ENCODE measurements at regions not wholly inside any gene's neighbourhood (a gene's known extent, or its start where the extent isn't known, plus 50 kb on each side); places are given as distances from the start of the nearest gene placed in this dataset.
A peak's percentile ranks its signal among the peaks of the same experiment; 100 is the strongest.

DNA sequence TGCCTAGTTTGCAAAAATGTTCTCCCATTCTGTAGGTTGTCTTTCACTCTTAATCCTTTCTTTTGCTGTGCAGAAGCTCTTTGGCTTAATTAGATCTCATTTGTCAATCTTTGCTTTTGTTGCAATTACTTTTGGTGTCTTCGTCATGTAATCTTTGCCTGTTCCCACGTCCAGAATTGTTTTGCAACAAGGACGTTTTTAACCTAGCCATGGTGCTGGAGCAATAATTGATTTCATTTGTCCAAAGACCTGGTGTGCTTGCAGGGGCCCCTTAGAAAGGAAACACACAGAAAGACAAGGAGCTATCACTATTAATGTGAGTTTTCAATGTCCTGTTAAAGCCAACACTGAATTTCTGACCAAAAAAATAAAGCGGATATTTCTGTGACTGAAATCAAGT lies 89.1 kb upstream of the GALNT15 start:
- no peak overlapping the region for H2AFZ ChIP-seq (replicated peaks; ENCODE audit: low read length, poor library complexity)
- intact Hi-C loops (cut with micrococcal nuclease), result no loop called here
- in situ Hi-C loops (cut with MboI; ENCODE audit: low sequenced_read_pairs), result no loop called here

More for the DNA sequence above, 89.1 kb upstream of the GALNT15 start:
- H4K91ac ChIP-seq (ENCODE audit: insufficient read depth, low read depth, low read length), result no peak overlapping the region; the same call in 1 of the 2 replicates
- H3K9me1 ChIP-seq (ENCODE audit: insufficient read depth, low read length), result peaks cover 12% of the 10 kb centered on the region
- no peak overlapping the region for H2AK9ac ChIP-seq (replicated peaks; ENCODE audit: low read depth, low read length, poor library complexity)
- no peak overlapping the region for H3K4me2 ChIP-seq (ENCODE audit: low read depth, low read length)
- no peak overlapping the region for H3K4ac ChIP-seq (ENCODE audit: low read depth, low read length)
- no peak overlapping the region for H3K56ac ChIP-seq (ENCODE audit: extremely low read depth, insufficient read depth, low read length)
- dilution Hi-C loops (cut with HindIII; ENCODE audit: low sequenced_read_pairs, unreplicated experiment), result no loop called here
- CTCF ChIA-PET, result interaction anchor here (0.7 kb wide), 2 partner anchors 13 to 40 kb away, joined by 3 read pairs; no protein-coding TSS in a partner anchor
- peak overlapping the region; percentile 35 to 81; a peak in 3 of 4 replicates for H4K8ac ChIP-seq (ENCODE audit: low read depth in 2 of 2, low read length in 2 of 2)
- H3K18ac ChIP-seq (ENCODE audit: low read depth, low read length), result no peak overlapping the region
- peak overlapping the region; percentile 81 for H2BK20ac ChIP-seq (ENCODE audit: low read depth, low read length)
- H3K23ac ChIP-seq (ENCODE audit: low read depth, low read length), result 0 out of 2 replicates have a peak overlapping the region, but pooled peaks have one; percentile 5
- H3K27me3 ChIP-seq (ENCODE audit: control insufficient read depth, insufficient read depth, low read length), result no peaks in the 10 kb centered on the region
- no TSS peak for BruUV-seq (replicated peaks)
- peak overlapping the region; percentile 85 for H2BK120ac ChIP-seq (ENCODE audit: low read depth, low read length)
- H3K9ac ChIP-seq (ENCODE audit: low read depth, low read length), result no peak overlapping the region
- no peaks in the 10 kb centered on the region for H4K20me1 ChIP-seq (ENCODE audit: insufficient read depth, low read length)
- H3K14ac ChIP-seq (replicated peaks; ENCODE audit: low read depth, low read length), result peak overlapping the region; percentile 73; the same call in 1 of the 2 replicates
- H2AK5ac ChIP-seq (ENCODE audit: low read depth, low read length), result peak overlapping the region; percentile 79; the same call in 1 of the 2 replicates
- no peak for TF ChIP-seq CHD1 (IDR thresholded peaks at IDR 0.05; ENCODE audit: low read depth, low read length)
- TF ChIP-seq, protein P1, sequence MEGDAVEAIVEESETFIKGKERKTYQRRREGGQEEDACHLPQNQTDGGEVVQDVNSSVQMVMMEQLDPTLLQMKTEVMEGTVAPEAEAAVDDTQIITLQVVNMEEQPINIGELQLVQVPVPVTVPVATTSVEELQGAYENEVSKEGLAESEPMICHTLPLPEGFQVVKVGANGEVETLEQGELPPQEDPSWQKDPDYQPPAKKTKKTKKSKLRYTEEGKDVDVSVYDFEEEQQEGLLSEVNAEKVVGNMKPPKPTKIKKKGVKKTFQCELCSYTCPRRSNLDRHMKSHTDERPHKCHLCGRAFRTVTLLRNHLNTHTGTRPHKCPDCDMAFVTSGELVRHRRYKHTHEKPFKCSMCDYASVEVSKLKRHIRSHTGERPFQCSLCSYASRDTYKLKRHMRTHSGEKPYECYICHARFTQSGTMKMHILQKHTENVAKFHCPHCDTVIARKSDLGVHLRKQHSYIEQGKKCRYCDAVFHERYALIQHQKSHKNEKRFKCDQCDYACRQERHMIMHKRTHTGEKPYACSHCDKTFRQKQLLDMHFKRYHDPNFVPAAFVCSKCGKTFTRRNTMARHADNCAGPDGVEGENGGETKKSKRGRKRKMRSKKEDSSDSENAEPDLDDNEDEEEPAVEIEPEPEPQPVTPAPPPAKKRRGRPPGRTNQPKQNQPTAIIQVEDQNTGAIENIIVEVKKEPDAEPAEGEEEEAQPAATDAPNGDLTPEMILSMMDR (conservative IDR thresholded peaks at IDR 0.05; ENCODE audit: low read depth, low read length), result no peak
- TF ChIP-seq MXI1 (IDR thresholded peaks at IDR 0.05; ENCODE audit: borderline replicate concordance, low read depth, low read length), result no peak
- TF ChIP-seq, protein P2, sequence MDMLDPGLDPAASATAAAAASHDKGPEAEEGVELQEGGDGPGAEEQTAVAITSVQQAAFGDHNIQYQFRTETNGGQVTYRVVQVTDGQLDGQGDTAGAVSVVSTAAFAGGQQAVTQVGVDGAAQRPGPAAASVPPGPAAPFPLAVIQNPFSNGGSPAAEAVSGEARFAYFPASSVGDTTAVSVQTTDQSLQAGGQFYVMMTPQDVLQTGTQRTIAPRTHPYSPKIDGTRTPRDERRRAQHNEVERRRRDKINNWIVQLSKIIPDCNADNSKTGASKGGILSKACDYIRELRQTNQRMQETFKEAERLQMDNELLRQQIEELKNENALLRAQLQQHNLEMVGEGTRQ (IDR thresholded peaks at IDR 0.05; ENCODE audit: low read depth, low read length), result no peak
- TF ChIP-seq POLR2A (IDR thresholded peaks at IDR 0.05; ENCODE audit: low read depth, low read length), result no peak
- TF ChIP-seq CEBPB (IDR thresholded peaks at IDR 0.05; ENCODE audit: low read depth, low read length), result no peak
- no peak for TF ChIP-seq RCOR1 (IDR thresholded peaks at IDR 0.05; ENCODE audit: insufficient replicate concordance, low read length)
- no peak for TF ChIP-seq MAZ (IDR thresholded peaks at IDR 0.05; ENCODE audit: borderline replicate concordance, low read depth, low read length)
- TF ChIP-seq NFE2L2 (IDR thresholded peaks at IDR 0.05; ENCODE audit: low read depth, low read length), result no peak
- TF ChIP-seq RFX5 (IDR thresholded peaks at IDR 0.05; ENCODE audit: low read depth, low read length), result no peak
- TF ChIP-seq RAD21 (IDR thresholded peaks at IDR 0.05; ENCODE audit: low read length), result no peak
- no peak for TF ChIP-seq FOS (IDR thresholded peaks at IDR 0.05; ENCODE audit: low read depth, low read length)
- TF ChIP-seq, protein P3, sequence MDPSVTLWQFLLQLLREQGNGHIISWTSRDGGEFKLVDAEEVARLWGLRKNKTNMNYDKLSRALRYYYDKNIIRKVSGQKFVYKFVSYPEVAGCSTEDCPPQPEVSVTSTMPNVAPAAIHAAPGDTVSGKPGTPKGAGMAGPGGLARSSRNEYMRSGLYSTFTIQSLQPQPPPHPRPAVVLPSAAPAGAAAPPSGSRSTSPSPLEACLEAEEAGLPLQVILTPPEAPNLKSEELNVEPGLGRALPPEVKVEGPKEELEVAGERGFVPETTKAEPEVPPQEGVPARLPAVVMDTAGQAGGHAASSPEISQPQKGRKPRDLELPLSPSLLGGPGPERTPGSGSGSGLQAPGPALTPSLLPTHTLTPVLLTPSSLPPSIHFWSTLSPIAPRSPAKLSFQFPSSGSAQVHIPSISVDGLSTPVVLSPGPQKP (IDR thresholded peaks at IDR 0.05; ENCODE audit: borderline replicate concordance, low read depth, low read length), result no peak
- TF ChIP-seq BHLHE40 (IDR thresholded peaks at IDR 0.05; ENCODE audit: low read depth, low read length), result no peak
- no peak for TF ChIP-seq MAFK (IDR thresholded peaks at IDR 0.05; ENCODE audit: low read depth, low read length)
- no peak for TF ChIP-seq SMC3 (IDR thresholded peaks at IDR 0.05; ENCODE audit: low read depth, low read length)
- H3K9me3 ChIP-seq (ENCODE audit: control insufficient read depth, insufficient read depth, low read length), result peaks cover 8% of the 10 kb centered on the region
- H3K4me3 ChIP-seq (ENCODE audit: insufficient read depth, low read depth, low read length), result no peak overlapping the region
- DNase-seq (no peak), ATAC-seq (ENCODE audit: low read depth) (no peak)
- peaks cover 18% of the 10 kb centered on the region for H3K4me1 ChIP-seq (ENCODE audit: control insufficient read depth, insufficient read depth, low read length)
- no peaks in the 10 kb centered on the region for H3K79me1 ChIP-seq (ENCODE audit: low read depth in 1 of 2, low read length in 2 of 2)
- no peak overlapping the region for H3K27ac ChIP-seq (ENCODE audit: insufficient read depth, low read length)
- peak overlapping the region; percentile 51 for H2BK5ac ChIP-seq (ENCODE audit: low read depth, low read length, poor library complexity, severe bottlenecking)
- POLR2A ChIA-PET (ENCODE audit: unreplicated experiment), result interaction anchor here (0.9 kb wide), 1 partner anchor 25 kb away, joined by 5 read pairs; no protein-coding TSS in a partner anchor
- H3K36me3 ChIP-seq (ENCODE audit: control insufficient read depth, insufficient read depth, low read length), result no peaks in the 10 kb centered on the region
- peak overlapping the region; percentile 79; the same call in 2 of the 3 replicates for H2BK15ac ChIP-seq (ENCODE audit: low read depth, low read length)
- 50% methylated on average over 2 of the region's 4 CpGs; no CpG with 5 or more reads in 1 of the 2 experiments for WGBS, 2 experiments (ENCODE audit: extremely low coverage in 2 of 2, insufficient read length in 1 of 2)
- peak overlapping the region; percentile 73; the same call in 1 of the 2 replicates for H4K5ac ChIP-seq (ENCODE audit: low read depth, low read length)

Data from IMR-90 (cell line).